GM12873 (cell line): ENCODE measurements at regions not wholly inside any gene's neighbourhood (a gene's known extent, or its start where the extent isn't known, plus 50 kb on each side); places are given as distances from the start of the nearest gene placed in this dataset.

Experiments
- TF ChIP-seq, protein P1 (sequence below): IDR thresholded peaks from 2 replicates; pipeline ENCODE4 v1.5.1; 2012; ENCODE audit warnings: low read depth, mild to moderate bottlenecking, moderate library complexity, low read length, control low read depth; ENCODE audit not compliant: insufficient read depth; ENCODE audit errors: missing control alignments

DNA sequence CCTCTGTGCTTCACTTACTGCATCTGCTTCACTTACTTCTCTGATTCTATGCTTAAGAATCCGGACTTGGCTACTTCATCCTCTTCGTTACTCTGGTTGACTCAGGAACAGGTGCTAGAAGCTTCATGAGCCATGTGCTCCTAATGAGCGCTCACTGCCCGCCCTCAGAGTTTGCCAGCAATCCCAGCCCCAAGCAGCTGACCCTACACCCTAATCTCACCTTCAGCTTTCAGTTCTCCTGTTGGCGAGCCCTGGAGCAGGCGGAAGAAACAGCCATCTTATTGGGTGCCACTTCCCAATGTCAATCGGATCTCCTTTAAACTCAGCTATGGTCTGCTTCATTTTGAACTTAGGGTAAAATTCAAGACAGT is 61.3 kb downstream of the FOXA2 start:
- TF ChIP-seq, protein P1, sequence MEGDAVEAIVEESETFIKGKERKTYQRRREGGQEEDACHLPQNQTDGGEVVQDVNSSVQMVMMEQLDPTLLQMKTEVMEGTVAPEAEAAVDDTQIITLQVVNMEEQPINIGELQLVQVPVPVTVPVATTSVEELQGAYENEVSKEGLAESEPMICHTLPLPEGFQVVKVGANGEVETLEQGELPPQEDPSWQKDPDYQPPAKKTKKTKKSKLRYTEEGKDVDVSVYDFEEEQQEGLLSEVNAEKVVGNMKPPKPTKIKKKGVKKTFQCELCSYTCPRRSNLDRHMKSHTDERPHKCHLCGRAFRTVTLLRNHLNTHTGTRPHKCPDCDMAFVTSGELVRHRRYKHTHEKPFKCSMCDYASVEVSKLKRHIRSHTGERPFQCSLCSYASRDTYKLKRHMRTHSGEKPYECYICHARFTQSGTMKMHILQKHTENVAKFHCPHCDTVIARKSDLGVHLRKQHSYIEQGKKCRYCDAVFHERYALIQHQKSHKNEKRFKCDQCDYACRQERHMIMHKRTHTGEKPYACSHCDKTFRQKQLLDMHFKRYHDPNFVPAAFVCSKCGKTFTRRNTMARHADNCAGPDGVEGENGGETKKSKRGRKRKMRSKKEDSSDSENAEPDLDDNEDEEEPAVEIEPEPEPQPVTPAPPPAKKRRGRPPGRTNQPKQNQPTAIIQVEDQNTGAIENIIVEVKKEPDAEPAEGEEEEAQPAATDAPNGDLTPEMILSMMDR: no peak

- TF ChIP-seq, protein P1: no peak
Measured at GRCh38 chr20:22522701-22523100, 61.7 kb downstream of the FOXA2 start.

GRCh38 chr20:22520381-22520780 is 64.0 kb downstream of the FOXA2 start:
- TF ChIP-seq, protein P1: no peak

GRCh38 chr20:22515264-22515663 is 69.1 kb downstream of the FOXA2 start:
- TF ChIP-seq, protein P1: no peak

DNA sequence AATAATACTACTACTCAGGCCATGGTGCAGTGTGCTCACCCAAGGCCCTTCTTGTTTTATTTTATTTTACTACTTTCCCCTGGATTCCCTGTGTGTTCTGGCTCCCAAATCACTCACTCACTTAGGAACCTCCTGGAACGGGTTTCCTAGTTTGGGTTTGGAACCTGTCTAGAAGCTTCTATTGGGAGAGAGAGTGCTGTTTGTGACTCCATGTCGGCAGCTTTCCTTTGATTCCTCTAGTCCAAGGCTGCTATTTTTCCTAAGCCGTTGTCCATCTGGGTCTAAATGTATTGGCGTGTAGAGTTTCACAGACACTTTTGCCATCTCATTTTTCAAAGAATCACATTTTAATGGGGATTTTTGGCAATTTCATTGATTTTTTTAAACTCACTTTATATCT is 70.8 kb downstream of the FOXA2 start:
- TF ChIP-seq, protein P1: no peak

DNA sequence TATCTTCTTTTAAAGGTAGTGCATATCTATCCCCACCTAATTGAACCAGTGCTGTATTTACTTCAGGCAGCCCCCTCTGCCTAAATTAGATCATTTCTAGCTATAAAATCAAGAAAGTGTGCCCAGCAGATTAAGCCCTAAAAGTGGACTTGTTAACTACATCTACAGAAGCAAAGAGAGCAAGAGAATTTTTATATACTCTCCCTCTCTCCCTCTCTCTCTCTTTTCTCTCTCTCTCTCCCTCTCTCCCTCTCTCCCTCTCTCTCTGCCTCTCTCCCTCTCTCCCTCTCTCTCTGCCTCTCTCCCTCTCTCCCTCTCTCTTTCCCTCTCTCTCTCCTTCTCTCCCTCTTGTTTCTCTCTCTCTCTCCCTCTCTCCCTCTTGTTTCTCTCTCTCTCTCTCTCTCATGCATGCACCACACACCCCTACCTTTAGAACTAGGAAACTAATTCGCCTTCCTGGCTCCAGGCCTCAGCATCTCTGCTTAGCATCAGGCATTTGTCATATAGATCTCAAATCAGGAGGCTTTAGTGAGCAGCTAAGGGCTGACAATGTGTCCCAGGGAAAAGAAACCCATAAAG is 71.4 kb downstream of the FOXA2 start:
- TF ChIP-seq, protein P1: no peak

DNA sequence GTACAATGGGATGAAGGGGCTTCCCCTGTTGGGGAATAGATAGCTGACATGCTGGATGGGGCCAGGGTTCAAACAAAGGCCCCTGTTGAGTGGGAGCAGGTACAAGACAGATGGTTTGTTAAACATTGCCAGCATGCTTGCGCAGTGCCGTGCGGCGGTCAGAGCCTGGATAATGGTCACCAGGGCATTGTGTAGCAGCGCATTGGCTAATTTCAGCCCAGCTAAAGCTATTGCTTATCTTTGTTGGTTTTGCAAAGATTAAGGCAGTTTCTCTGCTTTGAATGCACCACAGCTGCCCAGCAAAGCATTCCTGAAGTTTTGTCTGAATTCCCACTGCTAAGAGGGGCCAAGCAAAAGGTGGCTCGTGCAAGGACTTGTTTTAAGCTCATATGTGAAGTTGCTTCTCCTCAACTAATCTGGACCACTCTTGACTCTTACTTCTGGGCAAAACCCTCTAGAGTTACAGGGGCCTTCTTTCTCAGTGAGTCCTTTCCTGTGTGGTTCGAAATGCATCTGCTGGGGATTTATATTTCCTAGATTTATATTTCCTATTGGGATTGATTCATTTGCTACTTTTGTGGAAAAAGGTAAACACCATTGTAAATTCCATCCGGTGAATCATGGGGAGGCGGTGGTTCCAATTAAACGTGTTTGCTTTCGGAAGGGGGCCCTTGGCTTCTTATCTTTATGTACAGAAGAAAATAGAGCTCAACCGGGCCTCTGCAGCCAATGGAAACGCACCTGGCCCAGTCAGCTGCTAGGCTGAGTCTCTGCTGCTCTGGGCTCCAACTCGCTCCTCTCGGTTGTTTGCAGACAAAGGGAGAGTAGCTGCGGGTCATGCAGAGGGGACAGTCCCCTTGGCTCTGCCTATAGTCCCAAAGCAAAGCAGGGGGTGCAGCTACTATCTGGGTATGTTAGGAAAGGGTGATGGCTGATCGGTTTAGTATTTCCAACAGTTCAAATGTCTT is 72.1 kb downstream of the FOXA2 start:
- TF ChIP-seq, protein P1: no peak
